OCI-LY7 (cell line): ENCODE measurements at regions not wholly inside any gene's neighbourhood (a gene's known extent, or its start where the extent isn't known, plus 50 kb on each side); places are given as distances from the start of the nearest gene placed in this dataset.

Source experiments
- EZH2phosphoT487 ChIP-seq: fragments of 200-600 bp; sonication (generic); IDR thresholded peaks from 2 replicates; pipeline ENCODE4 v1.6.1; 2018; ENCODE audit warnings: low read depth, borderline replicate concordance, mild to moderate bottlenecking, mixed run types, antibody characterized with exemption, low read length, moderate library complexity, mixed read lengths
- TF ChIP-seq, protein P1 (sequence below): fragments of 200-600 bp; sonication (generic); conservative IDR thresholded peaks from 2 replicates; pipeline ENCODE4 v1.5.1; 2014; ENCODE audit warnings: mild to moderate bottlenecking, antibody characterized with exemption, low read length, moderate library complexity, mixed read lengths

DNA sequence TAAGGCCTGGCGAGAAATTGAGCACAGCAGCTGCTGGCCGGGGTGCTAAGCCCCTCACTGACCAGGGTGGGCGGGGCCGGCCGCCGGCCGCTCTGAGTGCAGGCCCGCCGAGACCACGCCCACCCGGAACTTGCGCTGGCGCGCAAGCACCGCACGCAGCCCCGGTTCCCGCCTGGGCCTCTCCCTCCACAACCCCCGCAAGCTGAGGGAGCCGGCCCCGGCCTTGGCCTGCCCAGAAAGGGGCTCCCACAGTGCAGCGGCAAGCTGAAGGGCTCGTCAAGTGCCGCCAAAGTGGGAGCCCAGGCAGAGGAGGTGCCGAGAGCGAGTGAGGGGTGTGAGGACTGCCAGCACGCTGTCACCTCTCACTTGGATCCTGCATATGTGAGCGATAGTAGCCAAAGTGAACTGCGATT is 251.2 kb downstream of the GJA1 start:
- TF ChIP-seq, protein P1, sequence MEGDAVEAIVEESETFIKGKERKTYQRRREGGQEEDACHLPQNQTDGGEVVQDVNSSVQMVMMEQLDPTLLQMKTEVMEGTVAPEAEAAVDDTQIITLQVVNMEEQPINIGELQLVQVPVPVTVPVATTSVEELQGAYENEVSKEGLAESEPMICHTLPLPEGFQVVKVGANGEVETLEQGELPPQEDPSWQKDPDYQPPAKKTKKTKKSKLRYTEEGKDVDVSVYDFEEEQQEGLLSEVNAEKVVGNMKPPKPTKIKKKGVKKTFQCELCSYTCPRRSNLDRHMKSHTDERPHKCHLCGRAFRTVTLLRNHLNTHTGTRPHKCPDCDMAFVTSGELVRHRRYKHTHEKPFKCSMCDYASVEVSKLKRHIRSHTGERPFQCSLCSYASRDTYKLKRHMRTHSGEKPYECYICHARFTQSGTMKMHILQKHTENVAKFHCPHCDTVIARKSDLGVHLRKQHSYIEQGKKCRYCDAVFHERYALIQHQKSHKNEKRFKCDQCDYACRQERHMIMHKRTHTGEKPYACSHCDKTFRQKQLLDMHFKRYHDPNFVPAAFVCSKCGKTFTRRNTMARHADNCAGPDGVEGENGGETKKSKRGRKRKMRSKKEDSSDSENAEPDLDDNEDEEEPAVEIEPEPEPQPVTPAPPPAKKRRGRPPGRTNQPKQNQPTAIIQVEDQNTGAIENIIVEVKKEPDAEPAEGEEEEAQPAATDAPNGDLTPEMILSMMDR, result no peak
- TF ChIP-seq EZH2phosphoT487, result no peak
